Neural progenitor cell (in vitro differentiated cells): ENCODE measurements at regions not wholly inside any gene's neighbourhood (a gene's known extent, or its start where the extent isn't known, plus 50 kb on each side); places are given as distances from the start of the nearest gene placed in this dataset.

Source experiments
- DNase-seq: peaks from one replicate; pipeline ENCODE4 v3.0.0-alpha.2; 2016; ENCODE audit warnings: low spot score
- H2AFZ ChIP-seq: fragments of 200-600 bp; sonication (generic); replicated peaks from 2 replicates; pipeline ENCODE4 v1.6.1; 2016; ENCODE audit warnings: antibody characterized with exemption
- H3F3A ChIP-seq: fragments of 200-600 bp; sonication (generic); 2 replicates; pipeline ENCODE4 v1.6.1; 2016; ENCODE audit warnings: antibody characterized with exemption, low read depth
- H3K27ac ChIP-seq: fragments of 200-600 bp; sonication (generic); 2 replicates; pipeline ENCODE4 v1.5.1; 2016; ENCODE audit warnings: mild to moderate bottlenecking
- H3K27me3 ChIP-seq: fragments of 200-600 bp; sonication (generic); 2 replicates; pipeline ENCODE4 v1.6.1; 2016; ENCODE audit warnings: mild to moderate bottlenecking, moderate library complexity
- H3K36me3 ChIP-seq: fragments of 200-600 bp; sonication (generic); 2 replicates; pipeline ENCODE4 v1.5.1; 2016
- H3K4me1 ChIP-seq: fragments of 200-600 bp; sonication (generic); 2 replicates; pipeline ENCODE4 v1.6.1; 2016; ENCODE audit warnings: mixed run types
- H3K4me2 ChIP-seq: fragments of 200-600 bp; sonication (generic); 2 replicates; pipeline ENCODE4 v1.6.1; 2016
- H3K4me3 ChIP-seq: fragments of 200-600 bp; sonication (generic); 2 replicates; pipeline ENCODE4 v1.5.1; 2016
- H3K79me2 ChIP-seq: fragments of 200-600 bp; sonication (generic); 2 replicates; pipeline ENCODE4 v1.6.1; 2016; ENCODE audit warnings: low read depth
- H3K9ac ChIP-seq: fragments of 200-600 bp; sonication (generic); 2 replicates; pipeline ENCODE4 v1.6.1; 2016
- H3K9me3 ChIP-seq: fragments of 200-600 bp; sonication (generic); 2 replicates; pipeline ENCODE4 v1.5.1; 2016; ENCODE audit warnings: low read depth
- H4K20me1 ChIP-seq: fragments of 200-600 bp; sonication (generic); 2 replicates; pipeline ENCODE4 v1.6.1; 2016; ENCODE audit warnings: low read depth
- H3K27ac Mint-ChIP-seq: 3 replicates; pipeline ENCODE4 v1.8.0; 2021; ENCODE audit warnings: mixed read lengths
- H3K27me3 Mint-ChIP-seq: 2 replicates; pipeline ENCODE4 v1.8.0; 2022; ENCODE audit warnings: low read depth, mild to moderate bottlenecking, inconsistent platforms, moderate library complexity, mixed read lengths; ENCODE audit not compliant: insufficient read depth
- H3K36me3 Mint-ChIP-seq: 3 replicates; pipeline ENCODE4 v1.8.0; 2021; ENCODE audit warnings: mixed read lengths
- H3K4me1 Mint-ChIP-seq: 3 replicates; pipeline ENCODE4 v1.8.0; 2021; ENCODE audit warnings: mixed read lengths
- H3K4me3 Mint-ChIP-seq: 3 replicates; pipeline ENCODE4 v1.8.0; 2021; ENCODE audit warnings: mild to moderate bottlenecking, moderate library complexity, mixed read lengths
- H3K9me3 Mint-ChIP-seq: 3 replicates; pipeline ENCODE4 v1.8.0; 2020; ENCODE audit warnings: mixed read lengths
- EZH2 ChIP-seq: fragments of 200-600 bp; sonication (generic); IDR thresholded peaks from 2 replicates; pipeline ENCODE4 v1.6.1; 2017; ENCODE audit warnings: antibody characterized with exemption, mild to moderate bottlenecking, moderate library complexity
- EZH2phosphoT487 ChIP-seq: fragments of 200-600 bp; sonication (generic); IDR thresholded peaks from 2 replicates; pipeline ENCODE4 v1.6.1; 2017; ENCODE audit warnings: antibody characterized with exemption
- TF ChIP-seq, protein P1 (sequence below): fragments of 200-600 bp; sonication (generic); IDR thresholded peaks from 2 replicates; pipeline ENCODE4 v1.5.1; 2017; ENCODE audit warnings: antibody characterized with exemption, mild to moderate bottlenecking

- no peaks in the 10 kb centered on the region for H3K9me3 Mint-ChIP-seq
- no peak for DNase-seq
- no peak overlapping the region for H2AFZ ChIP-seq
- no peaks in the 10 kb centered on the region for H3K36me3 ChIP-seq
- TF ChIP-seq, protein P1, sequence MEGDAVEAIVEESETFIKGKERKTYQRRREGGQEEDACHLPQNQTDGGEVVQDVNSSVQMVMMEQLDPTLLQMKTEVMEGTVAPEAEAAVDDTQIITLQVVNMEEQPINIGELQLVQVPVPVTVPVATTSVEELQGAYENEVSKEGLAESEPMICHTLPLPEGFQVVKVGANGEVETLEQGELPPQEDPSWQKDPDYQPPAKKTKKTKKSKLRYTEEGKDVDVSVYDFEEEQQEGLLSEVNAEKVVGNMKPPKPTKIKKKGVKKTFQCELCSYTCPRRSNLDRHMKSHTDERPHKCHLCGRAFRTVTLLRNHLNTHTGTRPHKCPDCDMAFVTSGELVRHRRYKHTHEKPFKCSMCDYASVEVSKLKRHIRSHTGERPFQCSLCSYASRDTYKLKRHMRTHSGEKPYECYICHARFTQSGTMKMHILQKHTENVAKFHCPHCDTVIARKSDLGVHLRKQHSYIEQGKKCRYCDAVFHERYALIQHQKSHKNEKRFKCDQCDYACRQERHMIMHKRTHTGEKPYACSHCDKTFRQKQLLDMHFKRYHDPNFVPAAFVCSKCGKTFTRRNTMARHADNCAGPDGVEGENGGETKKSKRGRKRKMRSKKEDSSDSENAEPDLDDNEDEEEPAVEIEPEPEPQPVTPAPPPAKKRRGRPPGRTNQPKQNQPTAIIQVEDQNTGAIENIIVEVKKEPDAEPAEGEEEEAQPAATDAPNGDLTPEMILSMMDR: no peak
- TF ChIP-seq EZH2 (no peak), EZH2phosphoT487 (no peak)
- no peaks in the 10 kb centered on the region for H3K4me1 ChIP-seq
- H3K4me3 Mint-ChIP-seq: no peak overlapping the region
- H3K4me3 ChIP-seq: no peak overlapping the region
- H3K9me3 ChIP-seq: no peaks in the 10 kb centered on the region
- H3K27ac Mint-ChIP-seq: no peak overlapping the region
- H3K4me1 Mint-ChIP-seq: no peaks in the 10 kb centered on the region
- H3K9ac ChIP-seq: no peak overlapping the region
- no peak overlapping the region for H3K4me2 ChIP-seq
- no peaks in the 10 kb centered on the region for H3F3A ChIP-seq
- H3K79me2 ChIP-seq: no peaks in the 10 kb centered on the region
- no peaks in the 10 kb centered on the region for H3K27me3 Mint-ChIP-seq
- no peaks in the 10 kb centered on the region for H3K36me3 Mint-ChIP-seq
- no peaks in the 10 kb centered on the region for H3K27me3 ChIP-seq
- H4K20me1 ChIP-seq: no peaks in the 10 kb centered on the region
- H3K27ac ChIP-seq: no peak overlapping the region
These were observed 194.6 kb upstream of the PCSK5 start for GRCh38 chr9:75695921-75696320.

DNA sequence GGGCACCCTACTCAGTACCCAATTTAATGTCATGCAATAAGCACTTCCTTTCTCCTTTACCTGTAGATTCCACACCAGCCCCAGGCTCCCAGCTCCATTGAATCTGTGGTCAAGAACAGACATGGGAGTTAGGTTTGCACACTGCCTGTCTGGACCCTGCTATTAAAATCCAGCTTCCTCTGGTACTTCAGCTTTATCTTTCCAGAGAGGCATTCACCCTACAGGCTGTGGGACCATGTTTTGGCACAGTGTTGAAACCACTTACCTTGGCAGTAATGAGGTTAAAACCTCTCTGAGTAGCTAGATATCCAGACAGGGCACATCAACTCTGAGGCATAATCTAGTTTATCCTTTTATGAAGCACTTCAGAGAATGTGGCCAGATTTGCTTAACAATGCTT lies 191.5 kb upstream of the PCSK5 start:
- H3K4me1 ChIP-seq: no peaks in the 10 kb centered on the region
- Mint-ChIP-seq H3K4me3 (no peak overlapping the region), H3K4me1 (no peaks in the 10 kb centered on the region), H3K27me3 (no peaks in the 10 kb centered on the region), H3K36me3 (no peaks in the 10 kb centered on the region), H3K27ac (no peak overlapping the region), H3K9me3 (no peaks in the 10 kb centered on the region)
- H3K4me2 ChIP-seq: no peak overlapping the region
- no peak overlapping the region for H3K9ac ChIP-seq
- H3K79me2 ChIP-seq: no peaks in the 10 kb centered on the region
- no peaks in the 10 kb centered on the region for H3K27me3 ChIP-seq
- H2AFZ ChIP-seq: no peak overlapping the region
- TF ChIP-seq, protein P1: no peak
- no peak for TF ChIP-seq EZH2phosphoT487
- TF ChIP-seq EZH2: no peak
- H3F3A ChIP-seq: no peaks in the 10 kb centered on the region
- H4K20me1 ChIP-seq: no peaks in the 10 kb centered on the region
- no peak overlapping the region for H3K4me3 ChIP-seq
- DNase-seq: no peak
- H3K27ac ChIP-seq: no peak overlapping the region
- no peaks in the 10 kb centered on the region for H3K36me3 ChIP-seq
- H3K9me3 ChIP-seq: no peaks in the 10 kb centered on the region

DNA sequence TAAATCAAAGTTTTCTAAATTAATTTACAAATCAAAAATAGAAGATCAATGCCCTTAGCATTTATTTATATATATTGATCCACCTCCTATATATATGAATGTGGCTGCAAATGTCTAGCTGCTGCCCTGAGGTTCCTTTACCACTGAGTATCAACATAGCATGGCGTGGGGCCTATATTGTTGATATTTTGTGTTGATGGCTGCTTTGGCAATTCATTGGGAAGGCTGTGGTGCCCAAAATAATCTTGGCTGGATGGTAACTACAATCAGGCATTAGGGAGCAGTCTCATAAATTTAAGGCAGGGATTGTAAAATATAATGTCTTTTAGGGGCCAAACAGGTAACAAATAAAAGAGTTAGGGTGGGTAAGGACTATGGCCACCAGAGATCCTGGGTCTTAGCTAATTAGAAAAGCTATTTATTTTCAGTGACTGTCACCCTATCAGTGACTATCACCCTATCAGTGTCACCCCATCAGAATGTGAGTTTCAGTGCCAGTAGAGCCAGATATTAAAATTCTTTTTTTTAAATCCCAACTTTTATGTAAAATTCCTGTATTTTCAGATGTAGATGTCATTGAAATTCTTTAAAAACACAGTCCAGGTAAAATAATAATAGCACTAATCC lies 190.7 kb upstream of the PCSK5 start:
- H3K9me3 ChIP-seq: no peaks in the 10 kb centered on the region
- H3K9me3 Mint-ChIP-seq: no peaks in the 10 kb centered on the region
- H3K79me2 ChIP-seq: no peaks in the 10 kb centered on the region
- no peaks in the 10 kb centered on the region for H3K36me3 ChIP-seq
- H3K4me1 ChIP-seq: no peaks in the 10 kb centered on the region
- H3F3A ChIP-seq: no peaks in the 10 kb centered on the region
- H3K4me1 Mint-ChIP-seq: no peaks in the 10 kb centered on the region
- H3K27ac Mint-ChIP-seq: no peak overlapping the region
- TF ChIP-seq EZH2 (no peak), EZH2phosphoT487 (no peak)
- TF ChIP-seq, protein P1: no peak
- H3K36me3 Mint-ChIP-seq: no peaks in the 10 kb centered on the region
- no peak overlapping the region for H3K4me2 ChIP-seq
- H3K9ac ChIP-seq: no peak overlapping the region
- H4K20me1 ChIP-seq: no peaks in the 10 kb centered on the region
- H3K4me3 Mint-ChIP-seq: no peak overlapping the region
- no peak overlapping the region for H3K4me3 ChIP-seq
- no peaks in the 10 kb centered on the region for H3K27me3 Mint-ChIP-seq
- no peaks in the 10 kb centered on the region for H3K27me3 ChIP-seq
- no peak overlapping the region for H3K27ac ChIP-seq
- H2AFZ ChIP-seq: no peak overlapping the region
- DNase-seq: no peak
